ENCODE measurements at regions not wholly inside any gene's neighbourhood (a gene's known extent, or its start where the extent isn't known, plus 50 kb on each side); places are given as distances from the start of the nearest gene placed in this dataset.

DNA sequence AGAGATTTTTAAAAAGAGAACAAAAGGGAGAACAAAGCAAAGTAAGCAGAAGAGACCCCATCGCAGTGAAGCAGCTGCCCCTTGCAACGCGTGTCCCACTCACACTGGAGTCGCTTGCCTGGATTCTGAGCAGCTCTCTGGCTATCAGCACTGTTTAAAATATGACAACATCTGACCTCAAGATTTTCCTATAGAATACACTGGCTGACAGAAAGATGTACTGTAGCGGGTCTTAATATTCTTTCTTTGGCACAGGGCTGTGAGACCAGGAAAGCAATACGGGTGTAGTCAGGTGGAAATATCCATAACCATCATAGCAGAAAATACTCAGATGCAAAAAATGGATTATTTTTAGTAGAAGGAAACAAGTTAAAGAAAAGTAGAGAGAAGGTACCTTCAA, 125.7 kb upstream of the TNS3 start:
- CTCF ChIA-PET (ENCODE audit: unreplicated experiment): no interaction called here
- H3K9me2 ChIP-seq (ENCODE audit: insufficient read depth, low read length): no peaks in the 10 kb centered on the region
- intact Hi-C loops (cut with micrococcal nuclease; ENCODE audit: unreplicated experiment): no loop called here
- TF ChIP-seq EZH2phosphoT487 (IDR thresholded peaks at IDR 0.05; ENCODE audit: borderline replicate concordance, low read depth, low read length) (no peak), CTCF (conservative IDR thresholded peaks at IDR 0.05; ENCODE audit: low read length) (no peak)
- peak overlapping the region; percentile 46 for H3K4me2 ChIP-seq (ENCODE audit: low read length)
- H3K4me3 ChIP-seq (ENCODE audit: low read depth, low read length, poor library complexity, severe bottlenecking): no peak overlapping the region
- no peak for DNase-seq (ENCODE audit: low spot score)
- H4K20me1 ChIP-seq (ENCODE audit: insufficient read depth, low read length): no peaks in the 10 kb centered on the region
- POLR2A ChIA-PET: no interaction called here
- no peaks in the 10 kb centered on the region for H3K79me2 ChIP-seq (ENCODE audit: insufficient read depth, low read depth, low read length)
- H3K9me3 ChIP-seq (ENCODE audit: low read length): no peaks in the 10 kb centered on the region
- H3K4me1 ChIP-seq (ENCODE audit: insufficient read depth, low read length, poor library complexity, severe bottlenecking): peaks cover 31% of the 10 kb centered on the region
- H3K27ac ChIP-seq (ENCODE audit: low read depth, low read length, poor library complexity, severe bottlenecking): no peak overlapping the region
- no peaks in the 10 kb centered on the region for H3K36me3 ChIP-seq (ENCODE audit: insufficient read depth, low read length)
- H2AFZ ChIP-seq (ENCODE audit: low read length): peak overlapping the region; percentile 57; the same call in 1 of the 2 replicates
- BruUV-seq (replicated peaks): no TSS peak

DNA sequence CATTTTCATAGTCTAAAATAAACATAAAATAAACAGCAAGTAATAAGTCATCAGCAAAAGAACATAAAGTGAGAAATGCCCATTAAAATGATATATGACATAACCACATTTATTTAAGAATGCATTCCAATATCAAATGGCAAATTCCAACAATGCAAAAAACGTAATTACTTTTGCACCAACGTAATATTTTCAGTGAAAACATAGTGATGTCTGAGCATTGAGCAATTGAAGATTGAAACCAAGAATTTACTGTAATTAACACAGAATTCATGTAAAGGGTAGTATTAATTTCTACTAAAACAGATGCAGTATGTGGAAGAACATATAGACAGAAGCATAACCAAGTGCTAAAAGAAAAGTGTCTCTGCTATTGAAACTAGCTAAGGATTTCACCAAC, 123.0 kb upstream of the TNS3 start:
- Histone ChIP-seq H3K4me1 (ENCODE audit: insufficient read depth, low read length, poor library complexity, severe bottlenecking) (peaks cover 22% of the 10 kb centered on the region), H4K20me1 (ENCODE audit: insufficient read depth, low read length) (no peaks in the 10 kb centered on the region), H3K4me3 (ENCODE audit: low read depth, low read length, poor library complexity, severe bottlenecking) (no peak overlapping the region), H3K79me2 (ENCODE audit: insufficient read depth, low read depth, low read length) (no peaks in the 10 kb centered on the region), H3K9me3 (ENCODE audit: low read length) (no peaks in the 10 kb centered on the region), H2AFZ (ENCODE audit: low read length) (no peak overlapping the region), H3K4me2 (ENCODE audit: low read length) (no peak overlapping the region), H3K36me3 (ENCODE audit: insufficient read depth, low read length) (no peaks in the 10 kb centered on the region), H3K27ac (ENCODE audit: low read depth, low read length, poor library complexity, severe bottlenecking) (no peak overlapping the region), H3K9me2 (ENCODE audit: insufficient read depth, low read length) (no peaks in the 10 kb centered on the region)
- ChIA-PET CTCF (ENCODE audit: unreplicated experiment) (no interaction called here), POLR2A (no interaction called here)
- BruUV-seq (replicated peaks): no TSS peak
- DNase-seq (ENCODE audit: low spot score): no peak
- TF ChIP-seq CTCF (conservative IDR thresholded peaks at IDR 0.05; ENCODE audit: low read length): no peak
- no peak for TF ChIP-seq EZH2phosphoT487 (IDR thresholded peaks at IDR 0.05; ENCODE audit: borderline replicate concordance, low read depth, low read length)
- intact Hi-C loops (cut with micrococcal nuclease; ENCODE audit: unreplicated experiment): no loop called here

- H3K9me3 ChIP-seq (ENCODE audit: low read length): no peaks in the 10 kb centered on the region
- POLR2A ChIA-PET: interaction anchor here (1.0 to 1.3 kb wide), 4 partner anchors 9 to 81 kb away, joined by 3 to 5 read pairs (median 3); no protein-coding TSS in a partner anchor
- DNase-seq (ENCODE audit: low spot score): no peak
- H4K20me1 ChIP-seq (ENCODE audit: insufficient read depth, low read length): no peaks in the 10 kb centered on the region
- no peaks in the 10 kb centered on the region for H3K9me2 ChIP-seq (ENCODE audit: insufficient read depth, low read length)
- H3K4me1 ChIP-seq (ENCODE audit: insufficient read depth, low read length, poor library complexity, severe bottlenecking): no peaks in the 10 kb centered on the region
- CTCF ChIA-PET (ENCODE audit: unreplicated experiment): no interaction called here
- H3K4me2 ChIP-seq (ENCODE audit: low read length): no peak overlapping the region
- TF ChIP-seq CTCF (conservative IDR thresholded peaks at IDR 0.05; ENCODE audit: low read length) (no peak), EZH2phosphoT487 (IDR thresholded peaks at IDR 0.05; ENCODE audit: borderline replicate concordance, low read depth, low read length) (no peak)
- H3K79me2 ChIP-seq (ENCODE audit: insufficient read depth, low read depth, low read length): no peaks in the 10 kb centered on the region
- 0 out of 2 replicates have a peak overlapping the region, but pooled peaks have one; percentile 3 for H2AFZ ChIP-seq (ENCODE audit: low read length)
- H3K27ac ChIP-seq (ENCODE audit: low read depth, low read length, poor library complexity, severe bottlenecking): no peak overlapping the region
- H3K4me3 ChIP-seq (ENCODE audit: low read depth, low read length, poor library complexity, severe bottlenecking): no peak overlapping the region
- H3K36me3 ChIP-seq (ENCODE audit: insufficient read depth, low read length): no peaks in the 10 kb centered on the region
- no TSS peak for BruUV-seq (replicated peaks)
- intact Hi-C loops (cut with micrococcal nuclease; ENCODE audit: unreplicated experiment): no loop called here
Observed at GRCh38 chr7:47702080-47702479, 120.2 kb upstream of the TNS3 start.

All from OCI-LY7 (cell line).